ENCODE measurements at regions not wholly inside any gene's neighbourhood (a gene's known extent, or its start where the extent isn't known, plus 50 kb on each side); places are given as distances from the start of the nearest gene placed in this dataset.
A peak's percentile ranks its signal among the peaks of the same experiment; 100 is the strongest.

- Histone ChIP-seq H3K9me3 (ENCODE audit: low read length) (no peaks in the 10 kb centered on the region), H3K4me1 (ENCODE audit: insufficient read depth, low read length) (no peaks in the 10 kb centered on the region), H3K36me3 (replicated peaks in 1 of 2; ENCODE audit: control insufficient read depth in 1 of 2, insufficient read depth in 2 of 2, low read length in 2 of 2) (no peaks in the 10 kb centered on the region), H2AFZ (ENCODE audit: low read length) (no peak overlapping the region), H3K27ac (ENCODE audit: extremely low read length, insufficient read depth, low read length) (no peak overlapping the region), H3K27me3 (ENCODE audit: control insufficient read depth in 1 of 2, insufficient read depth in 2 of 2, low read length in 2 of 2) (peaks cover 0 to 2% of the 10 kb centered on the region in 2 experiments; a peak in 1 of 5 replicates), H3K9ac (ENCODE audit: insufficient read depth, low read depth, low read length) (no peak overlapping the region), H3K4me3 (replicated peaks in 1 of 3; ENCODE audit: insufficient read depth in 1 of 3, low read depth in 2 of 3, low read length in 3 of 3) (no peak overlapping the region), H3K4me2 (ENCODE audit: low read depth, low read length) (no peak overlapping the region), H3K79me2 (ENCODE audit: insufficient read depth, low read length) (no peaks in the 10 kb centered on the region), H4K20me1 (ENCODE audit: insufficient read depth, low read length) (no peaks in the 10 kb centered on the region)
- DNase-seq (ENCODE audit: low spot score) (peak; percentile 5), FAIRE-seq (no peak), ATAC-seq (peak; percentile 56; the same call in 1 of the 3 replicates)
- peak; percentile 30; the same call in 1 of the 2 replicates for TF ChIP-seq NFE2L2 (IDR thresholded peaks at IDR 0.05; ENCODE audit: low read length)
- TF ChIP-seq LCORL (IDR thresholded peaks at IDR 0.05): peak; percentile 95
- no peak for TF ChIP-seq LCORL (CRISPR knock-in tag; IDR thresholded peaks at IDR 0.05)
- TF ChIP-seq MLX (CRISPR knock-in tag; IDR thresholded peaks at IDR 0.05): no peak
- intact Hi-C loops (cut with micrococcal nuclease; ENCODE audit: unreplicated experiment) (no loop called here), in situ Hi-C loops (cut with HindIII; ENCODE audit: extremely low pct_ligation_motif_present, low pct_unique_long_range_greater_than_20kb) (no loop called here)
- ChIA-PET POLR2A (no interaction called here), CTCF (ENCODE audit: low intra/inter-chr PET ratio, low total read pairs) (no interaction called here)
- 7% methylated on average over 2 of the region's 2 CpGs for WGBS (ENCODE audit: low lambda C conversion rate)
- no TSS peak for BruUV-seq (replicated peaks)
Measured at GRCh38 chr12:72141381-72141780, 130.8 kb upstream of the TRHDE start.

- no peak overlapping the region for H2AFZ ChIP-seq (ENCODE audit: low read length)
- DNase-seq (ENCODE audit: low spot score) (no peak), FAIRE-seq (no peak), ATAC-seq (no peak)
- H3K4me2 ChIP-seq (ENCODE audit: low read depth, low read length): no peak overlapping the region
- H3K36me3 ChIP-seq (replicated peaks in 1 of 2; ENCODE audit: control insufficient read depth in 1 of 2, insufficient read depth in 2 of 2, low read length in 2 of 2): no peaks in the 10 kb centered on the region
- in situ Hi-C loops (cut with HindIII; ENCODE audit: extremely low pct_ligation_motif_present, low pct_unique_long_range_greater_than_20kb) (no loop called here), intact Hi-C loops (cut with micrococcal nuclease; ENCODE audit: unreplicated experiment) (no loop called here)
- no peak overlapping the region for H3K9ac ChIP-seq (ENCODE audit: insufficient read depth, low read depth, low read length)
- no peaks in the 10 kb centered on the region for H3K79me2 ChIP-seq (ENCODE audit: insufficient read depth, low read length)
- H4K20me1 ChIP-seq (ENCODE audit: insufficient read depth, low read length): no peaks in the 10 kb centered on the region
- H3K4me1 ChIP-seq (ENCODE audit: insufficient read depth, low read length): no peaks in the 10 kb centered on the region
- ChIA-PET POLR2A (no interaction called here), CTCF (ENCODE audit: low intra/inter-chr PET ratio, low total read pairs) (no interaction called here)
- no peak overlapping the region for H3K27ac ChIP-seq (ENCODE audit: extremely low read length, insufficient read depth, low read length)
- H3K9me3 ChIP-seq (ENCODE audit: low read length): no peaks in the 10 kb centered on the region
- peaks cover 0 to 4% of the 10 kb centered on the region in 2 experiments; a peak in 2 of 5 replicates for H3K27me3 ChIP-seq (ENCODE audit: control insufficient read depth in 1 of 2, insufficient read depth in 2 of 2, low read length in 2 of 2)
- no peak overlapping the region for H3K4me3 ChIP-seq (replicated peaks in 1 of 3; ENCODE audit: insufficient read depth in 1 of 3, low read depth in 2 of 3, low read length in 3 of 3)
- no TSS peak for BruUV-seq (replicated peaks)
- TF ChIP-seq ZNF367 (CRISPR knock-in tag; IDR thresholded peaks at IDR 0.05; ENCODE audit: borderline replicate concordance): no peak
- TF ChIP-seq SUZ12 (IDR thresholded peaks at IDR 0.05; ENCODE audit: low read depth, low read length): no peak
- no peak for TF ChIP-seq ZNF253 (CRISPR knock-in tag; IDR thresholded peaks at IDR 0.05; ENCODE audit: borderline replicate concordance)
- TF ChIP-seq GATAD1 (CRISPR knock-in tag; IDR thresholded peaks at IDR 0.05): no peak
- no peak for TF ChIP-seq ZSCAN21 (CRISPR knock-in tag; IDR thresholded peaks at IDR 0.05; ENCODE audit: borderline replicate concordance)
- TF ChIP-seq SP2 (CRISPR knock-in tag; IDR thresholded peaks at IDR 0.05): no peak
- TF ChIP-seq ZKSCAN8 (CRISPR knock-in tag; IDR thresholded peaks at IDR 0.05; ENCODE audit: borderline replicate concordance): no peak
- no peak for TF ChIP-seq TCF7L2 (IDR thresholded peaks at IDR 0.05; ENCODE audit: low read depth, low read length)
- no peak for TF ChIP-seq ZNF33B (CRISPR knock-in tag; IDR thresholded peaks at IDR 0.05)
- no peak for TF ChIP-seq NR2C2 (CRISPR knock-in tag; IDR thresholded peaks at IDR 0.05; ENCODE audit: borderline replicate concordance)
- TF ChIP-seq CSRNP1 (CRISPR knock-in tag; IDR thresholded peaks at IDR 0.05): no peak
- TF ChIP-seq ZXDC (CRISPR knock-in tag; IDR thresholded peaks at IDR 0.05): no peak
Measured at GRCh38 chr12:72144553-72144952, 127.6 kb upstream of the TRHDE start.

Data from HepG2 (cell line).